ENCODE measurements at regions not wholly inside any gene's neighbourhood (a gene's known extent, or its start where the extent isn't known, plus 50 kb on each side); places are given as distances from the start of the nearest gene placed in this dataset.

DNA sequence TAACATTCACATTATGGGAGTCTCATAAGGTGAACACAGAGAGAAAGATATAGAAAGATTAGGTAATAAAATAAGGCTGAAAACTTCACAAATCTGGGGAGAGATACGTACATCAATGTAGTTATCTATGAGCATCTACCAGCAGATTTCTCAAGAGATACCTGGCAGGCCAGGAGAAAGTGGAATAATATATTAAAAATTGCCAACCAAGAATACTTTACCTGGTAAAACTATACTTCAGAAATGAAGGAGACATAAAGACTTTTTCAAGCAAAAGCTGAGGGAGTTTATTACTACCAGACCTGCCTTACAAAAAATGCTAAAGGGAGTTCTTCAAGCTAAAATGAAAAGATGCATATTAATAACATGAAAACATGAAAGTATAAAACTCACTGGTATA, 78.8 kb upstream of the COMTD1 start (continued):
- TF ChIP-seq SIN3A (conservative IDR thresholded peaks at IDR 0.05 in 1 of 2, IDR thresholded peaks at IDR 0.05 in 1 of 2; ENCODE audit: low read depth in 1 of 2, low read length in 2 of 2) = no peak

DNA sequence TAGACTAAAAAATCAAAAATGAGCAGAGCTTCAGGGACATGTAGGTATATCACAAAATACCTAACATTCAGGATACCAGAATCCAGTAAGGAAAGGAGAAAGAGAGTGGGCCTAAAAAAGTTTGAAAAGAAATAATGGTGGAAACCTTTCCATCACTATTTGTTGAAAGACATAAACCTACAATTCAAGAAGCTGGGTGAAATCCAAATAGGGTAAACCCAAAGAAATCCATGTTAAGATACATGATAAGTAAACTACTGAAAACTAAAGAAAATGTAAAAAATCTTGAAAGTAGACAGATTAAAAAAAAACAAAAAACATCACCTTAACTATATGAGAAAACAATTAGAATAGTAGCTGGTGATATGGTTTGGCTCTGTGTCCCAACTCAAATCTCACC, 76.7 kb upstream of the COMTD1 start:
- Histone ChIP-seq H3K36me3 (ENCODE audit: control insufficient read depth in 2 of 4, insufficient read depth in 4 of 4, low read length in 3 of 4) (no peaks in the 10 kb centered on the region), H3K18ac (ENCODE audit: extremely low read depth, low read length) (no peak overlapping the region), H3K4me3 (ENCODE audit: extremely low read depth in 1 of 4, insufficient read depth in 2 of 4, low read depth in 3 of 4, low read length in 4 of 4) (no peak overlapping the region), H3K9me3 (ENCODE audit: insufficient read depth in 2 of 2, low read depth in 1 of 2, low read length in 1 of 2) (peaks cover 0 to 2% of the 10 kb centered on the region in 2 experiments; a peak in 1 of 4 replicates), H3K79me2 (ENCODE audit: control insufficient read depth in 1 of 2, insufficient read depth in 2 of 2, low read length in 2 of 2) (no peaks in the 10 kb centered on the region), H4K5ac (ENCODE audit: insufficient read length, low read depth, low read length) (no peak overlapping the region), H4K8ac (ENCODE audit: extremely low read depth, insufficient read depth, low read length) (no peak overlapping the region), H3K9ac (replicated peaks in 1 of 4; ENCODE audit: extremely low read depth in 1 of 4, low read depth in 3 of 4, low read length in 3 of 4) (no peak overlapping the region), H3K27ac (ENCODE audit: low read depth, low read length) (no peak overlapping the region), H3K56ac (replicated peaks; ENCODE audit: insufficient read length, low read depth, low read length) (no peak overlapping the region), H2BK15ac (ENCODE audit: low read length) (no peak overlapping the region), H3K23me2 (ENCODE audit: low read depth, low read length) (no peaks in the 10 kb centered on the region), H3K14ac (ENCODE audit: insufficient read length) (no peak overlapping the region), H3K27me3 (replicated peaks in 1 of 4; ENCODE audit: control insufficient read depth in 3 of 4, extremely low read depth in 1 of 4, insufficient read depth in 3 of 4, low read length in 3 of 4) (no peaks in the 10 kb centered on the region), H3K4ac (replicated peaks; ENCODE audit: insufficient read length, low read depth, low read length) (no peak overlapping the region), H3K4me1 (replicated peaks in 1 of 4; ENCODE audit: control insufficient read depth in 3 of 4, insufficient read depth in 4 of 4, low read length in 3 of 4) (no peaks in the 10 kb centered on the region), H2AFZ (ENCODE audit: low read length) (no peak overlapping the region), H3K4me2 (ENCODE audit: insufficient read depth in 1 of 2, low read depth in 2 of 2, low read length in 2 of 2) (no peak overlapping the region), H2AK5ac (ENCODE audit: low read depth, low read length) (no peak overlapping the region), H3K79me1 (ENCODE audit: low read depth, low read length) (no peaks in the 10 kb centered on the region), H3K23ac (ENCODE audit: insufficient read length) (no peak overlapping the region), H4K91ac (replicated peaks; ENCODE audit: insufficient read length, low read length) (no peak overlapping the region), H2BK20ac (ENCODE audit: low read length) (no peak overlapping the region), H2BK12ac (ENCODE audit: low read depth, low read length) (no peak overlapping the region), H2BK5ac (ENCODE audit: low read depth, low read length) (no peak overlapping the region), H4K20me1 (replicated peaks in 1 of 2; ENCODE audit: control insufficient read depth in 1 of 2, insufficient read depth in 2 of 2, low read length in 2 of 2) (no peaks in the 10 kb centered on the region), H2BK120ac (replicated peaks; ENCODE audit: low read depth, low read length) (no peak overlapping the region)
- ChIA-PET POLR2A (ENCODE audit: partially characterized antibody) (no interaction called here), CTCF (ENCODE audit: partially characterized antibody) (no interaction called here)
- no peak for FAIRE-seq
- DNase-seq (ENCODE audit: low read depth in 1 of 2, low spot score in 2 of 2) = no peak
- no peak for TF ChIP-seq NANOG (IDR thresholded peaks at IDR 0.05; ENCODE audit: insufficient read depth, low read depth, low read length, poor library complexity, severe bottlenecking)
- no peak for TF ChIP-seq ATF2 (IDR thresholded peaks at IDR 0.05; ENCODE audit: low read length)
- TF ChIP-seq E2F6 (IDR thresholded peaks at IDR 0.05) = no peak
- TF ChIP-seq CHD1 (IDR thresholded peaks at IDR 0.05; ENCODE audit: low read depth, low read length) = no peak
- no peak for TF ChIP-seq CBX8 (IDR thresholded peaks at IDR 0.05; ENCODE audit: borderline replicate concordance, low read depth, low read length)
- TF ChIP-seq BCL11A (IDR thresholded peaks at IDR 0.05; ENCODE audit: low read depth in 2 of 2, low read length in 2 of 2) = no peak
- no peak for TF ChIP-seq TEAD4 (IDR thresholded peaks at IDR 0.05; ENCODE audit: low read depth, low read length)
- no peak for TF ChIP-seq SP1 (IDR thresholded peaks at IDR 0.05; ENCODE audit: low read depth, low read length)
- TF ChIP-seq POLR2AphosphoS5 (IDR thresholded peaks at IDR 0.05; ENCODE audit: low read depth, low read length) = no peak
- no peak for TF ChIP-seq KDM5A (IDR thresholded peaks at IDR 0.05; ENCODE audit: low read length)
